K562 (cell line): ENCODE measurements at regions not wholly inside any gene's neighbourhood (a gene's known extent, or its start where the extent isn't known, plus 50 kb on each side); places are given as distances from the start of the nearest gene placed in this dataset.
A peak's percentile ranks its signal among the peaks of the same experiment; 100 is the strongest.

Source experiments
- ATAC-seq: fragments of 200-7000 bp; cut with Tn5 transposase; 3 replicates; pipeline ENCODE4 v1.9.1; 2020; ENCODE audit warnings: moderate library complexity
- BruUV-seq: library from RNA; stranded (reverse); fragments of 400-500 nt; replicated peaks from 2 replicates; lab custom pipeline; 2021; lab: Mats Ljungman, UMichigan
- CTCF ChIA-PET: fragments of 300-600 bp; formaldehyde crosslinking; extraction: SDS; loops from one replicate; lab custom pipeline; 2021; ENCODE audit warnings: low intra/inter-chr PET ratio; lab: Yijun Ruan, JAX
- POLR2A ChIA-PET: fragments of 300-600, 350-650 bp; sonication (Branson Sonifier 250); formaldehyde crosslinking; extraction: SDS; loops from one replicate; lab custom pipeline; 2021; ENCODE audit warnings: antibody characterized with exemption, inconsistent platforms; lab: Yijun Ruan, JAX
- DNase-seq, 4 experiments: peaks; one replicate each; pipeline versions ENCODE4 v3.0.0 to v3.0.0-alpha.2; 2011 to 2018; ENCODE audit warnings: low spot score in 3 of 4, mixed read lengths in 3 of 4; ENCODE audit errors: extremely low read depth in 1 of 4
- FAIRE-seq: peaks from 2 replicates; lab custom pipeline; 2011; peaks lifted over from hg19 to GRCh38; lab: Jason Lieb, UNC
- H2AFZ ChIP-seq: 2 replicates; pipeline ENCODE4 v1.6.0; 2011; ENCODE audit warnings: low read depth, low read length, control low read depth, inconsistent platforms
- H3K27ac ChIP-seq: fragments of 200-600 bp; 3 replicates; pipeline ENCODE4 v1.8.0; 2011; ENCODE audit warnings: low read depth, mild to moderate bottlenecking, control low read depth, inconsistent platforms, low read length, moderate library complexity, mixed read lengths; ENCODE audit errors: extremely low read depth
- H3K27me3 ChIP-seq, 2 experiments: fragments of 300-600 bp in 1 of 2; 2 replicates in 1 of 2; 3 replicates in 1 of 2; pipeline versions ENCODE4 v1.6.0 to v1.8.0; 2011; ENCODE audit warnings: inconsistent platforms in 2 of 2, low read length in 2 of 2, mild to moderate bottlenecking in 1 of 2, mixed read lengths in 1 of 2, moderate library complexity in 1 of 2; ENCODE audit not compliant: control insufficient read depth in 2 of 2, insufficient read depth in 2 of 2
- H3K36me3 ChIP-seq: fragments of 300-600 bp; 3 replicates; pipeline ENCODE4 v1.8.0; 2011; ENCODE audit warnings: mild to moderate bottlenecking, low read length, inconsistent platforms; ENCODE audit not compliant: control insufficient read depth, insufficient read depth
- H3K4me1 ChIP-seq, 2 experiments: fragments of 200-600 bp in 1 of 2; replicated peaks in 1 of 2; 2 replicates in 1 of 2; 3 replicates in 1 of 2; pipeline versions ENCODE4 v1.5.1 to v1.8.0; 2011; ENCODE audit warnings: inconsistent platforms in 2 of 2, low read length in 2 of 2, mild to moderate bottlenecking in 1 of 2, mixed read lengths in 1 of 2, moderate library complexity in 1 of 2; ENCODE audit not compliant: control insufficient read depth in 2 of 2, insufficient read depth in 2 of 2
- H3K4me2 ChIP-seq: 2 replicates; pipeline ENCODE4 v1.6.1; 2011; ENCODE audit warnings: low read length, control low read depth, inconsistent platforms, mixed read lengths; ENCODE audit not compliant: insufficient read depth
- H3K4me3 ChIP-seq: fragments of 200-600 bp; sonication (generic), shearing (Covaris generic); 2 replicates; pipeline ENCODE4 v1.5.1; 2016; ENCODE audit warnings: control low read depth, inconsistent platforms
- H3K79me2 ChIP-seq: fragments of 200-600 bp; 3 replicates; pipeline ENCODE4 v1.8.0; 2011; ENCODE audit warnings: low read length, inconsistent platforms; ENCODE audit not compliant: control insufficient read depth, insufficient read depth
- H3K9ac ChIP-seq, 2 experiments: 2 replicates each; pipeline versions ENCODE4 v1.6.0 to v1.6.1; 2011; ENCODE audit warnings: low read depth in 2 of 2, low read length in 2 of 2, control low read depth in 1 of 2, inconsistent platforms in 1 of 2, mild to moderate bottlenecking in 1 of 2, mixed read lengths in 1 of 2; ENCODE audit not compliant: insufficient read depth in 1 of 2
- H3K9me1 ChIP-seq: one replicate; pipeline ENCODE4 v1.6.0; 2011; ENCODE audit warnings: inconsistent platforms, mild to moderate bottlenecking, low read length, moderate library complexity; ENCODE audit not compliant: control insufficient read depth, insufficient read depth
- H3K9me3 ChIP-seq: replicated peaks from 2 replicates; pipeline ENCODE4 v1.5.1; 2011; ENCODE audit warnings: low read depth, low read length, inconsistent platforms; ENCODE audit not compliant: control insufficient read depth, insufficient read depth
- H4K20me1 ChIP-seq: replicated peaks from 2 replicates; pipeline ENCODE4 v1.6.1; 2011; ENCODE audit warnings: low read length, inconsistent platforms, mixed read lengths; ENCODE audit not compliant: control insufficient read depth, insufficient read depth
- BCL6 ChIP-seq: fragments of 250-450 bp; sonication (Bioruptor Pico); IDR thresholded peaks from 2 replicates; pipeline ENCODE4 v1.4.0; 2020
- BCLAF1 ChIP-seq, 2 experiments: fragments of 450-650 bp in 1 of 2; IDR thresholded peaks; 2 replicates each; pipeline ENCODE4 v1.6.1; 2011 to 2017; ENCODE audit warnings: low read depth in 2 of 2, antibody characterized with exemption in 1 of 2, borderline replicate concordance in 1 of 2, low read length in 1 of 2, mild to moderate bottlenecking in 1 of 2, mixed read lengths in 1 of 2; ENCODE audit not compliant: control insufficient read depth in 1 of 2
- HNRNPH1 ChIP-seq: fragments of 200-400 bp; formaldehyde crosslinking; optimal IDR thresholded peaks from 2 replicates; pipeline ENCODE3; 2017; ENCODE audit warnings: low read depth, mild to moderate bottlenecking, low read length, moderate library complexity
- SFPQ ChIP-seq: fragments of 200-400 bp; formaldehyde crosslinking; IDR thresholded peaks from 2 replicates; pipeline ENCODE4 v1.6.1; 2017; ENCODE audit warnings: mild to moderate bottlenecking, low read depth, low read length, moderate library complexity
- TFAP4 ChIP-seq: sonication (generic); formaldehyde crosslinking; IDR thresholded peaks from 2 replicates; pipeline ENCODE4 v1.8.0; 2022; ENCODE audit warnings: missing genetic modification reagents, mild to moderate bottlenecking, moderate library complexity, borderline replicate concordance
- WGBS: fragments of 100-300 bp; shearing (Covaris generic); methylation state at CpG from one replicate; pipeline ENCODE4 v1.1.6; 2016; ENCODE audit warnings: low coverage, mixed read lengths; ENCODE audit not compliant: insufficient coverage; ENCODE audit errors: missing lambda C conversion rate; 5-methylcytosine and 5-hydroxymethylcytosine counted together
- in situ Hi-C: fragments of 300-500 bp; cut with MboI; formaldehyde crosslinking; loops from 4 replicates; pipeline ENCODE4 v1.15.0; 2018; ENCODE audit warnings: inconsistent platforms, mixed read lengths
- intact Hi-C: fragments of 100-400 bp; cut with micrococcal nuclease; formaldehyde crosslinking; loops from 2 replicates; pipeline ENCODE4 v1.14.2; 2022

GRCh38 chr3:72036899-72037298 lies 252.0 kb upstream of the PROK2 start (continued):
- no peak for TF ChIP-seq TFAP4 (CRISPR knock-in tag)
- no peak for TF ChIP-seq BCLAF1 (IDR thresholded peaks at IDR 0.05; ENCODE audit: borderline replicate concordance in 1 of 2, control insufficient read depth in 1 of 2, low read depth in 2 of 2, low read length in 1 of 2)
- TF ChIP-seq, all 486 proteins: peak for 0

DNA sequence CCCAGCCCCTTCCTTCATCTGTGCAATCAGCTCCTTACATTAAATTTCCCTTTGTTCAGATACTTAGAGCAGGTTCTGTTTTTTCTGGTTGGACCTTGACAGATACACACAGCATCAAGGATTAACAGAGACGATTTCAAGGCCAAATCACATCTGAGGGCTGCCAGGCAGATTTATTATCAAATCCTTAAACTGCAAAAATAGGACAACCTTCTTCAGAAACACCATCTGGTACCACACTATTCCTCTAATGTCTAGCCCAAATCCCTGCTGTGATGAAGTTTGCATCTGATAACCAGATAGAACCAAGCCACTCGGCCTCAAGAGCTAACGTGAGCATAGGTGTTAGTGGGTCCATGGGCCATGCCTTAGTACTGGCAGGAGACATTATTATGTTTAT lies 250.7 kb upstream of the PROK2 start:
- intact Hi-C loops (no loop called here), in situ Hi-C loops (no loop called here)
- no peak overlapping the region for H3K4me3 ChIP-seq
- H3K4me2 ChIP-seq = peak overlapping the region; percentile 49
- H3K9ac ChIP-seq = no peak overlapping the region
- no peaks in the 10 kb centered on the region for H3K9me1 ChIP-seq
- no peaks in the 10 kb centered on the region for H3K27me3 ChIP-seq
- H3K4me1 ChIP-seq = peaks cover 13 to 24% of the 10 kb centered on the region in 2 experiments
- WGBS = 40% methylated on average over 3 of the region's 3 CpGs
- no peaks in the 10 kb centered on the region for H4K20me1 ChIP-seq
- H3K36me3 ChIP-seq = no peaks in the 10 kb centered on the region
- DNase-seq = no peak
- no peaks in the 10 kb centered on the region; the same call in 1 of the 2 replicates for H3K9me3 ChIP-seq
- POLR2A ChIA-PET = interaction anchor here (1.1 kb wide), 1 partner anchor 17 kb away, joined by 3 read pairs; no protein-coding TSS in a partner anchor
- TF ChIP-seq HNRNPH1 (no peak), BCL6 (CRISPR knock-in tag) (no peak), SFPQ (no peak)
- TSS peak; percentile 86 for BruUV-seq
- no peak overlapping the region for H2AFZ ChIP-seq
- CTCF ChIA-PET = no interaction called here
- no peak for FAIRE-seq
- no peaks in the 10 kb centered on the region for H3K79me2 ChIP-seq
- no peak for ATAC-seq
- peak overlapping the region; percentile 11; the same call in 2 of the 3 replicates for H3K27ac ChIP-seq
